ENCODE measurements at regions not wholly inside any gene's neighbourhood (a gene's known extent, or its start where the extent isn't known, plus 50 kb on each side); places are given as distances from the start of the nearest gene placed in this dataset.

GRCh38 chr10:28199941-28200340 lies 102.9 kb downstream of the MPP7 start:
- Histone ChIP-seq H3K27me3 (ENCODE audit: control insufficient read depth in 1 of 2, insufficient read depth in 2 of 2, low read length in 2 of 2) (no peaks in the 10 kb centered on the region), H3K9me3 (ENCODE audit: control insufficient read depth in 2 of 2, insufficient read depth in 1 of 2, low read depth in 1 of 2, low read length in 1 of 2) (no peaks in the 10 kb centered on the region), H3K4me1 (ENCODE audit: control insufficient read depth in 2 of 2, insufficient read depth in 2 of 2, low read length in 1 of 2) (no peaks in the 10 kb centered on the region), H3K36me3 (ENCODE audit: control insufficient read depth in 2 of 2, insufficient read depth in 2 of 2, low read length in 1 of 2) (no peaks in the 10 kb centered on the region), H3K4me3 (ENCODE audit: low read depth in 1 of 2, low read length in 2 of 2) (no peak overlapping the region), H3K27ac (ENCODE audit: low read depth in 2 of 2, low read length in 1 of 2) (no peak overlapping the region)
- WGBS, 2 donors: 85 to 86% methylated on average over 7 of the region's 7 CpGs

GRCh38 chr10:28190196-28190595 lies 112.7 kb downstream of the MPP7 start:
- H3K4me1 ChIP-seq (ENCODE audit: control insufficient read depth in 2 of 2, insufficient read depth in 2 of 2, low read length in 1 of 2): no peaks in the 10 kb centered on the region
- H3K4me3 ChIP-seq (ENCODE audit: low read depth in 1 of 2, low read length in 2 of 2): no peak overlapping the region
- no peaks in the 10 kb centered on the region for H3K36me3 ChIP-seq (ENCODE audit: control insufficient read depth in 2 of 2, insufficient read depth in 2 of 2, low read length in 1 of 2)
- no peak overlapping the region for H3K27ac ChIP-seq (ENCODE audit: low read depth in 2 of 2, low read length in 1 of 2)
- H3K27me3 ChIP-seq (ENCODE audit: control insufficient read depth in 1 of 2, insufficient read depth in 2 of 2, low read length in 2 of 2): no peaks in the 10 kb centered on the region
- 79 to 84% methylated on average over 3 of the region's 3 CpGs for WGBS, 2 donors
- no peaks in the 10 kb centered on the region for H3K9me3 ChIP-seq (ENCODE audit: control insufficient read depth in 2 of 2, insufficient read depth in 1 of 2, low read depth in 1 of 2, low read length in 1 of 2)

GRCh38 chr10:28188526-28188925 lies 114.3 kb downstream of the MPP7 start:
- WGBS, 2 donors: 97% methylated on average over 3 of the region's 3 CpGs
- Histone ChIP-seq H3K9me3 (ENCODE audit: control insufficient read depth in 2 of 2, insufficient read depth in 1 of 2, low read depth in 1 of 2, low read length in 1 of 2) (no peaks in the 10 kb centered on the region), H3K27me3 (ENCODE audit: control insufficient read depth in 1 of 2, insufficient read depth in 2 of 2, low read length in 2 of 2) (no peaks in the 10 kb centered on the region), H3K36me3 (ENCODE audit: control insufficient read depth in 2 of 2, insufficient read depth in 2 of 2, low read length in 1 of 2) (no peaks in the 10 kb centered on the region), H3K4me3 (ENCODE audit: low read depth in 1 of 2, low read length in 2 of 2) (no peak overlapping the region), H3K4me1 (ENCODE audit: control insufficient read depth in 2 of 2, insufficient read depth in 2 of 2, low read length in 1 of 2) (no peaks in the 10 kb centered on the region), H3K27ac (ENCODE audit: low read depth in 2 of 2, low read length in 1 of 2) (no peak overlapping the region)

GRCh38 chr10:28186887-28187578 lies 115.8 kb downstream of the MPP7 start:
- H3K4me1 ChIP-seq (ENCODE audit: control insufficient read depth in 2 of 2, insufficient read depth in 2 of 2, low read length in 1 of 2): no peaks in the 10 kb centered on the region

GRCh38 chr10:28186461-28186860 lies 116.4 kb downstream of the MPP7 start:
- H3K27me3 ChIP-seq (ENCODE audit: control insufficient read depth in 1 of 2, insufficient read depth in 2 of 2, low read length in 2 of 2): no peaks in the 10 kb centered on the region
- no peaks in the 10 kb centered on the region for H3K9me3 ChIP-seq (ENCODE audit: control insufficient read depth in 2 of 2, insufficient read depth in 1 of 2, low read depth in 1 of 2, low read length in 1 of 2)
- 86 to 91% methylated on average over 4 of the region's 4 CpGs for whole genome bisulfite sequencing, 2 donors
- no peak overlapping the region for H3K4me3 ChIP-seq (ENCODE audit: low read depth in 1 of 2, low read length in 2 of 2)
- no peak overlapping the region for H3K27ac ChIP-seq (ENCODE audit: low read depth in 2 of 2, low read length in 1 of 2)
- H3K36me3 ChIP-seq (ENCODE audit: control insufficient read depth in 2 of 2, insufficient read depth in 2 of 2, low read length in 1 of 2): no peaks in the 10 kb centered on the region
- no peaks in the 10 kb centered on the region for H3K4me1 ChIP-seq (ENCODE audit: control insufficient read depth in 2 of 2, insufficient read depth in 2 of 2, low read length in 1 of 2)

More at GRCh38 chr10:28186887-28187578, 115.8 kb downstream of the MPP7 start:
- Histone ChIP-seq H3K27me3 (ENCODE audit: control insufficient read depth in 1 of 2, insufficient read depth in 2 of 2, low read length in 2 of 2) (no peaks in the 10 kb centered on the region), H3K36me3 (ENCODE audit: control insufficient read depth in 2 of 2, insufficient read depth in 2 of 2, low read length in 1 of 2) (no peaks in the 10 kb centered on the region), H3K9me3 (ENCODE audit: control insufficient read depth in 2 of 2, insufficient read depth in 1 of 2, low read depth in 1 of 2, low read length in 1 of 2) (no peaks in the 10 kb centered on the region), H3K27ac (ENCODE audit: low read depth in 2 of 2, low read length in 1 of 2) (no peak overlapping the region), H3K4me3 (ENCODE audit: low read depth in 1 of 2, low read length in 2 of 2) (no peak overlapping the region)
- WGBS, 2 donors: 88 to 89% methylated on average over 10 of the region's 10 CpGs

GRCh38 chr10:28184810-28185209 lies 118.1 kb downstream of the MPP7 start:
- Histone ChIP-seq H3K27me3 (ENCODE audit: control insufficient read depth in 1 of 2, insufficient read depth in 2 of 2, low read length in 2 of 2) (no peaks in the 10 kb centered on the region), H3K36me3 (ENCODE audit: control insufficient read depth in 2 of 2, insufficient read depth in 2 of 2, low read length in 1 of 2) (no peaks in the 10 kb centered on the region), H3K4me1 (ENCODE audit: control insufficient read depth in 2 of 2, insufficient read depth in 2 of 2, low read length in 1 of 2) (no peaks in the 10 kb centered on the region), H3K27ac (ENCODE audit: low read depth in 2 of 2, low read length in 1 of 2) (no peak overlapping the region), H3K9me3 (ENCODE audit: control insufficient read depth in 2 of 2, insufficient read depth in 1 of 2, low read depth in 1 of 2, low read length in 1 of 2) (no peaks in the 10 kb centered on the region), H3K4me3 (ENCODE audit: low read depth in 1 of 2, low read length in 2 of 2) (no peak overlapping the region)
- 95 to 97% methylated on average over 1 of the region's 1 CpG for WGBS, 2 donors

- Histone ChIP-seq H3K4me3 (ENCODE audit: low read depth in 1 of 2, low read length in 2 of 2) (no peak overlapping the region), H3K9me3 (ENCODE audit: control insufficient read depth in 2 of 2, insufficient read depth in 1 of 2, low read depth in 1 of 2, low read length in 1 of 2) (no peaks in the 10 kb centered on the region), H3K27me3 (ENCODE audit: control insufficient read depth in 1 of 2, insufficient read depth in 2 of 2, low read length in 2 of 2) (no peaks in the 10 kb centered on the region), H3K36me3 (ENCODE audit: control insufficient read depth in 2 of 2, insufficient read depth in 2 of 2, low read length in 1 of 2) (no peaks in the 10 kb centered on the region), H3K27ac (ENCODE audit: low read depth in 2 of 2, low read length in 1 of 2) (no peak overlapping the region), H3K4me1 (ENCODE audit: control insufficient read depth in 2 of 2, insufficient read depth in 2 of 2, low read length in 1 of 2) (no peaks in the 10 kb centered on the region)
- WGBS, 2 donors: 63 to 69% methylated on average over 7 of the region's 7 CpGs
Measured at GRCh38 chr10:28181478-28182096, 121.3 kb downstream of the MPP7 start.

GRCh38 chr10:28180654-28181053 lies 122.2 kb downstream of the MPP7 start:
- no peak overlapping the region for H3K4me3 ChIP-seq (ENCODE audit: low read depth in 1 of 2, low read length in 2 of 2)
- no peaks in the 10 kb centered on the region for H3K4me1 ChIP-seq (ENCODE audit: control insufficient read depth in 2 of 2, insufficient read depth in 2 of 2, low read length in 1 of 2)
- no peaks in the 10 kb centered on the region for H3K36me3 ChIP-seq (ENCODE audit: control insufficient read depth in 2 of 2, insufficient read depth in 2 of 2, low read length in 1 of 2)
- no peaks in the 10 kb centered on the region for H3K27me3 ChIP-seq (ENCODE audit: control insufficient read depth in 1 of 2, insufficient read depth in 2 of 2, low read length in 2 of 2)
- WGBS, 2 donors: 66 to 71% methylated on average over 4 of the region's 4 CpGs
- H3K9me3 ChIP-seq (ENCODE audit: control insufficient read depth in 2 of 2, insufficient read depth in 1 of 2, low read depth in 1 of 2, low read length in 1 of 2): no peaks in the 10 kb centered on the region
- no peak overlapping the region for H3K27ac ChIP-seq (ENCODE audit: low read depth in 2 of 2, low read length in 1 of 2)

- Histone ChIP-seq H3K9me3 (ENCODE audit: control insufficient read depth in 2 of 2, insufficient read depth in 1 of 2, low read depth in 1 of 2, low read length in 1 of 2) (no peaks in the 10 kb centered on the region), H3K27me3 (ENCODE audit: control insufficient read depth in 1 of 2, insufficient read depth in 2 of 2, low read length in 2 of 2) (no peaks in the 10 kb centered on the region), H3K4me3 (ENCODE audit: low read depth in 1 of 2, low read length in 2 of 2) (no peak overlapping the region), H3K4me1 (ENCODE audit: control insufficient read depth in 2 of 2, insufficient read depth in 2 of 2, low read length in 1 of 2) (no peaks in the 10 kb centered on the region), H3K27ac (ENCODE audit: low read depth in 2 of 2, low read length in 1 of 2) (no peak overlapping the region), H3K36me3 (ENCODE audit: control insufficient read depth in 2 of 2, insufficient read depth in 2 of 2, low read length in 1 of 2) (no peaks in the 10 kb centered on the region)
Measured at GRCh38 chr10:28179743-28180099, 123.1 kb downstream of the MPP7 start.
